Tibial nerve (tissue), 4 donors: ENCODE measurements at regions not wholly inside any gene's neighbourhood (a gene's known extent, or its start where the extent isn't known, plus 50 kb on each side); places are given as distances from the start of the nearest gene placed in this dataset.

Experiments used
- EP300 ChIP-seq, 2 donors: sonication (generic); formaldehyde crosslinking; IDR thresholded peaks; one replicate each; pipeline ENCODE4 v1.6.1; 2017; ENCODE audit warnings: antibody characterized with exemption in 2 of 2, mild to moderate bottlenecking in 1 of 2
- POLR2A ChIP-seq, 2 donors: fragments of 450-650 bp; IDR thresholded peaks; one replicate each; pipeline ENCODE4 v1.6.1; 2017; ENCODE audit warnings: antibody characterized with exemption in 2 of 2, mild to moderate bottlenecking in 2 of 2, moderate library complexity in 2 of 2
- TF ChIP-seq, protein P1 (sequence below), 5 experiments: fragments of 200-600 bp in 3 of 5; fragments of 450-650 bp in 2 of 5; sonication (generic) in 3 of 5; IDR thresholded peaks; one replicate each; pipeline ENCODE4 v1.5.1; 2016 to 2019; ENCODE audit warnings: antibody characterized with exemption in 5 of 5, mild to moderate bottlenecking in 3 of 5, moderate library complexity in 2 of 5

DNA sequence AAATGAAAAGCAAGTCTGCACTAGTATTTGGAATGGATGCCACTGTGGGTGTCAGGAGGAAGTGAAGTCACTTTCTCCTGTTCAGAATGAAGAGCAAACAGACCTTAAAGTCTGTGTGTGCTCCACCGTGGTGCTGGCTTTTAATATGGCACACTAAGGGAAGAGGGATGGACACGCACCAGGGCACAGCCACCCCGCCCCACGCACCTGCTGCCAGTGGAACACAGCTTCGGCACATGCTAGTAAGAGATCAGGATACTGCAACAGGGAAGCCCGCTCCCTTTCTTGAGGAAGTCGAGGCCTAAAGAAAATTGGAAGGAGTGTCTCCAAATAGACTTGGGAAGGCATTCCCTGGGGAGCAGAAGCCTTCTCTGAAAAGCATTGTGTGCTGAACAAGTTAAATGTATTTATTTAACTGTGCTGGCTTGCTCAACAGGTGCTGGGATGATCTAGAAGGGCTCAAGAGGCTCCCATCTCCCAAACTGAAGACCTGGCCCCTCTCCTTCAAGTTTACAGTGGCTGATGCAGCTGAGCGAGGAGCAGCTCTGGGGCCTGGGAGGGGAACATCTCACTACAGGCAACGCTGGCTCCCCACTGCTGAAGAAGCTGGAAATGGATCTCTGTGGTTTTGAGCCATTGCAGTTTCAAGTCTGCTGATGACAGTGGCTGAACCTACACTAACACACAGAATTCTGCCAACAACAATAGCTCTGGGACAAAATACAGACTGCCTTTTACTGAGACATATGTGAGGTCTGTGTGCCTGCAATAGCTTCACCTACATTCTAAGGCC, 504.6 kb upstream of the B3GAT1 start:
- TF ChIP-seq POLR2A (IDR thresholded peaks at IDR 0.05) (no peak), EP300 (IDR thresholded peaks at IDR 0.05) (no peak)
- TF ChIP-seq, protein P1, sequence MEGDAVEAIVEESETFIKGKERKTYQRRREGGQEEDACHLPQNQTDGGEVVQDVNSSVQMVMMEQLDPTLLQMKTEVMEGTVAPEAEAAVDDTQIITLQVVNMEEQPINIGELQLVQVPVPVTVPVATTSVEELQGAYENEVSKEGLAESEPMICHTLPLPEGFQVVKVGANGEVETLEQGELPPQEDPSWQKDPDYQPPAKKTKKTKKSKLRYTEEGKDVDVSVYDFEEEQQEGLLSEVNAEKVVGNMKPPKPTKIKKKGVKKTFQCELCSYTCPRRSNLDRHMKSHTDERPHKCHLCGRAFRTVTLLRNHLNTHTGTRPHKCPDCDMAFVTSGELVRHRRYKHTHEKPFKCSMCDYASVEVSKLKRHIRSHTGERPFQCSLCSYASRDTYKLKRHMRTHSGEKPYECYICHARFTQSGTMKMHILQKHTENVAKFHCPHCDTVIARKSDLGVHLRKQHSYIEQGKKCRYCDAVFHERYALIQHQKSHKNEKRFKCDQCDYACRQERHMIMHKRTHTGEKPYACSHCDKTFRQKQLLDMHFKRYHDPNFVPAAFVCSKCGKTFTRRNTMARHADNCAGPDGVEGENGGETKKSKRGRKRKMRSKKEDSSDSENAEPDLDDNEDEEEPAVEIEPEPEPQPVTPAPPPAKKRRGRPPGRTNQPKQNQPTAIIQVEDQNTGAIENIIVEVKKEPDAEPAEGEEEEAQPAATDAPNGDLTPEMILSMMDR (IDR thresholded peaks at IDR 0.05), result no peak
